DMS 273 (cell line): ENCODE measurements at regions not wholly inside any gene's neighbourhood (a gene's known extent, or its start where the extent isn't known, plus 50 kb on each side); places are given as distances from the start of the nearest gene placed in this dataset.
"Not testable (repeated sequence)": the region's sequence is repeated elsewhere in the genome, so short reads cannot be mapped to it uniquely, and the experiment has no call there.

Experiments used
- DNase-seq: peaks from one replicate; lab custom pipeline; 2025; ENCODE audit not compliant: unreplicated experiment; lab: John Stamatoyannopoulos, UW

DNA sequence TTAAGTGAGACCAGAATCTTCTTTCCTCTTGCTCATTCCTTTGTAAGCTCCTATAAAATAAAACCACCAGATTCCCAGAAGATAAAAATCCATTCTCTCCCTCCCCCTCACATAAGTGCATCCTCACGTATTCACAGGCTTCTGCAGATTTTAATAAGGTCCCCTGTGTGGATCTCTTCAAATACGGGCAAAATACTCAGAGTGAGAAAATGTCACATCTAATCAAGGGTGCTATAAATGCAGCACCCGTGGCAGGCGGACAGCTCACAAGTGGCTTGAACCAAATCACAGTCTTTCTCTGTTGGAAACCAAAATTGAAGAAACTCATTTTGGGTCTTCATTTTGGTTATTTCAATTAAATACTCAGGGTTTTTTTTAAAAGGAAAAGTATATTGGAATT lies 212.9 kb upstream of the CMC1 start:
- no peak for DNase-seq

DNA sequence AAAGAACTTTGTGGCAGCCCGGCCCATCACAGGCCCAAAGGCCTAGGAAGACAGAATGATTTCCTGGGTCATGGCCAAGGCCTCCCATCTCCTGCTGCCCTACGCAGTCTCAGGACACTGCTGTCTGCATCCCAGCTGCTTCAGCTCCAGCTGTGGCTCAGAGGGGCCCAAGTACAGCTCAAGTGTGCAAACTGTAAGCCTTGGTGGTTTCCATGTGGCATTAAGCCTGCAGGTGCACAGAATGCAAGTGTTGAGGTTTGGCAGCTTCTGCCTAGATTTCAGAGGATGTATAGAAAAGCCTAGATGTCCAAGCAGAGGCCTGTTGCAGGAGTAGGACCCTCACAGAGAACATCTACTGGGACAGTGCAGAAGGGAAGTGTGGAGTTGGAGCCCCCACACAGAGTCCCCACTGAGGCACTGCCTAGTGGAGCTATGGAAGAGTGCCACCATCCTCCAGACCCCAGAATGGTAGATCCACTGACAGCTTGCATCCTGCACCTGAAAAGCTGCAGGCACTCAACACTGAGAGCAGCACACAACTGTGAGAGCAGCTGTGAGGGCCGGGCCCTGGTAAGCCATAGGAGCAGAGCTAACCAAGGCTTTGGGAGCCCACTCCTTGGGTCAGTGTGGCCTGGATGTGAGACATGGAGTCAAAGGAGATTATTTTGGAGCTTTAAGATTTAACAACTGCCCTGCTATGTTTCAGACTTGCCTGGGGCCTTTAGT lies 208.2 kb upstream of the CMC1 start:
- no peak for DNase-seq

DNA sequence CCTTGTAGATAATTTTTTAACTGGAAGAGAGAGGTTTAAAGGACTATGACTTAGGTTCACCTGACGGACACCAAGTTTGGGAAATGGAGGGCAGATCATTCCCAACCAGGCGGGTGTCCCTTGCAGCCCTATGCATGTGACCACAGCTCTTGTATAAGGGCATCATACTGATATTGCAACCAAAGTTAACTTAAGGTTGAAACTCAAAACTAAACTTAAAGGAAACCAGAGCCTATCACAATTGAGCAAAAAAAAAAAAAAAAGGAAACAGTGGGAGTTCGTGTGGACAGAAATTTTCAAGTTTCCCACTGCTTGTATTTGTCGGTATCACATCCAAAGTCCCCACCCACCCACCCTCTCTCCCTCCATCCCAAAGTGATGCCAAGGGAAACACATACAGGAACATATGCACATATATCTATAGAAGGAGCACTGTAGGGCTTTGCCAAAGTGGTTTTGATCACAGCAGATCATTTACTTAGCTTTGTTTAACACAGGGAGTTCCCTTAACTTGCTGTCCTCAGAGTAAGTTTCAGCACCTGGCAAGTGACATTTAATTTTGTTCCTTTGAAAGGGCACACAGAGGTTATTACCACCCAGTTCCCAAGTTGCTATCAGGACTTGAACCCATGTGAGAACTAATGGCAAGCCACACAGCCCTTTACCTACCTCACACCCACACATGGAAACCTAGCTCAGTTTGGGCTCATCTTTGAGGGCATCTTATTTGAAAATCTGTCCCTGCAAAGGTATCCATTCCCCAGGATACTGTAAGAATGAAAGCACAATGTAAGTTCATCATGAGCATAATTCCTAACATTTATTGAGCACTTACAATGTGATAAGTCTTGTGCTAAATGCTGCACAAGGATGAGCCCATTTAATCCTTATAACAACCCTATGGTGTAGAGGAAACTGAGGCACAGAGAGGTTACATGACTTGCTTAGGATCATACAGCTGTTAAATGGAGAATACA lies 204.5 kb upstream of the CMC1 start:
- DNase-seq = no peak

DNA sequence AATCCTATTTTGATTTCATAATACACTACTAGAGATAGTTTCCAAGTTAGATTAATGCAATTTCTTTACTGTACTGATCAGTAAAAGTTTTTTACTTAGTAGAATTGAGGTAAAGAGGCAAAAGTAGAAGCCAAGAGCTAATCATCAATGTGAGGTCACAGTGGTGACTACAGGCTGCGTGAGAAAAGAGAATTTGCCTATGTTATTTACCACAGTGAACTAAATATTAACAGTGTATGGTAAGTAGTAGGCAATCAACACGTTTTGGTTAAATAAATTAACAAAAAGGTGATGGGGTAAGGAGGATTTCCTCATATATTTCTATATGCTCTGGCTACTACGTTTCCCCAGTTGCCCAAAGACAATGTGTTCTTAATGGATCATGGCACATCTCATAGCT lies 202.2 kb upstream of the CMC1 start:
- no peak for DNase-seq

- no peak for DNase-seq
Observed at GRCh38 chr3:28039829-28040228, 201.6 kb upstream of the CMC1 start.

DNA sequence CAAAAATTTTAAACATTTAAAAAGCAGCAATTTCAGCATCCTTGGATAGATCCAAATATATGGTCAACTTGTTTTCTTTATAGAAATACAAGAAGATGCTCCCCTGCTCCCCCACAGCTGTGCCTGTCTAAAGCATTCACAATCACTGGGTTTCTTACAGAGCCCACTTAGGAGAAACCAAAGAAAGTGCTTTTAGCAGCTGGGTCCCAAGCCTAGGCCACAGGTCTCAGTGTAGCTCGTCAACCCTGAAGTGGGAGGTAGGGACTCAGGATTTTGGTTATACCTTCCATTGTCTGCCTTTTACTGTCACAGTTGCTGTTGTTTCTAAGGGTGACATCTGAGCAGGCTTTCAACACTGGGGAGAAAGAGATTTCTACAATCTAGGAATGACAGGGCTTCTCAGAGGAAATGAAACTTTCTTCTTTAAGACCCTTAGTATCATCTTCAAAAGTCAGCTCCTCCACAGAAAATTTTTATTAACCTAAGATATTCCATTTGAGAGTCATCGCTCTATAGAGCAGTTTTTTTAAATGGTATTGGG lies 199.3 kb upstream of the CMC1 start:
- DNase-seq = no peak

- no peak for DNase-seq
Observed at GRCh38 chr3:28042707-28043106, 198.7 kb upstream of the CMC1 start.

DNA sequence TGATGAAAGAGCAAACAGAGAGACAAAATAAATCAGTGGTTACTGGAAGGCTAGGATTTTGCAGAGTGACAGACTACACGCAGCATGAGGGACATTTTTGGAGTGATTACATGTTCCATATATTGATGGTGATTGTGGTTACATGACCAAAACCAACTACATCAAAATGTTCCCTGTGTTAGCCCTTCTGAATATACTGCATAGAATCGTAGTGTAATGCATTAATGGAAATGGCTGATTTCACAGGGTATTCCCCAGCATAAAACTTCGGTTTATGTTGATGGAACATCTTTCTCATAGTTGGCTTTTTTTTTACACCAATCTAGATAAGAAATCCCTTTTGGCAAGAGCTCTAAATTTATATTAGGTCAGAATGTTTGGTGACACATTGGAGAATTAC lies 191.3 kb upstream of the CMC1 start:
- no peak for DNase-seq

DNA sequence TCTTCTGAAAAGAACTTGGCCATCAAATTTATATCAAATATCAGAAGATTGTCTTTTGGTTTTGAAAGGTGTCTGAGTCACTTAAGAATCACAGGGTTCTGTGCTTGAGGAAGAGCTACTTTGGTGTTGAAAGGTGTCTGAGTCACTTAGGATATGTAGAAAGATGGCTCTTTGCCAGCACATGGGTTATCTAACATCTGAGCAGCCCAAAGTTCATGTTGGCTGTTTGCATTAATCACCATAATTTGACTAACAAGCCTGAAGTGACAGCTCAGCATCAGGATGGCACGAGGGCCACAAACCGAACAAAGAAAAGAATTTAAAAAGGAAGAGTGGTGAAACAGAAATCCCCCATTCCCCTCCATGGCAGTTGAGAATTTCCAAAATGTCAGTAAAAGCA lies 190.5 kb upstream of the CMC1 start:
- DNase-seq = peak; percentile 27

GRCh38 chr3:28053759-28054158 lies 187.7 kb upstream of the CMC1 start:
- no peak for DNase-seq

DNA sequence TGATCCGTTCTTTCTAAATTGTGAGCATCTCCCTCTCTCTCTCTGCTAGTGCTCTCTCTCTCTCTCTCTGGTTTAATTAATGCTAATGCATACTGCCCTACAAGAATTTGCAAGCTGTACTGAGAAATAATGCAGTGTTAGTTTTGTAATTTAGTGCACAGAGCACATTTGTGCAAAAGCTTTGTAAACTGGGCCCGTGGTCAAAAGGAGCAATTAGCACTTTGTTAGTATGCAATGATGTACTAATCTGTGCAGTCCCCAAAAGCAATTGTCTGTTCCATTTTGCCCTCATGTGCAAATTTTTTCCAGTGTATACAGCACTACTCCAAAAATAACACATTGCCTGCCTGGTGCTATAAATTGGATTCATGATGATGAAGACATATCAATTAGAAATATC lies 184.6 kb upstream of the CMC1 start:
- DNase-seq = no peak

DNA sequence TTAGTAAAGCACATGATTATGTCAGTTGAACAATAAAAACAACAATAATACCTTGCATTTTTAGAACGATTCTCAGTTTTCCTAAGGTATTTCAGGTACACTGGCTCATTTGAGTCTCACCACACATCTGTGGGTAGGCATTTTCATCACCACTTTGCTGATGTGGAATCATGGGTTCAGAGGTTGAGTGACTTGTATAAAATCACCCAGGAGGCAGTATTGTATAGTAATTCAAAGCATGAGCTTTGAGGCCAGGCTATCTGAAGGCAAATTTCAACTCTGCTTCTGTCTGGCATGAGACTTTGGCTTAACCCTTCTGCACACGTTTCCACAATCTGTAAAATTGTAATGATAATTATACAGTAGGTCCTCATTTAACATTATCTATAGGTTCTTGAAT lies 183.9 kb upstream of the CMC1 start:
- DNase-seq = no peak

DNA sequence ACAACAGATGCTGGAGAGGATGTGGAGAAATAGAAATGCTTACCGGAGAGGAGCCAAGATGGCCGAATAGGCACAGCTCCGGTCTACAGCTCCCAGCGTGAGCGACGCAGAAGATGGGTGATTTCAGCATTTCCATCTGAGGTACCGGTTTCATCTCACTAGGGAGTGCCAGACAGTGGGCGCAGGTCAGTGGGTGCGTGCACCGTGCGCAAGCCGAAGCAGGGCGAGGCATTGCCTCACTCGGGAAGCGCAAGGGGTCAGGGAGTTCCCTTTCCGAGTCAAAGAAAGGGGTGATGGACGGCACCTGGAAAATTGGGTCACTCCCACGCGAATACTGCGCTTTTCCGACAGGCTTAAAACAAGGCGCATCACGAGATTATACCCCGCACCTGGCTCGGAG lies 182.2 kb upstream of the CMC1 start:
- not testable (repeated sequence) for DNase-seq

DNA sequence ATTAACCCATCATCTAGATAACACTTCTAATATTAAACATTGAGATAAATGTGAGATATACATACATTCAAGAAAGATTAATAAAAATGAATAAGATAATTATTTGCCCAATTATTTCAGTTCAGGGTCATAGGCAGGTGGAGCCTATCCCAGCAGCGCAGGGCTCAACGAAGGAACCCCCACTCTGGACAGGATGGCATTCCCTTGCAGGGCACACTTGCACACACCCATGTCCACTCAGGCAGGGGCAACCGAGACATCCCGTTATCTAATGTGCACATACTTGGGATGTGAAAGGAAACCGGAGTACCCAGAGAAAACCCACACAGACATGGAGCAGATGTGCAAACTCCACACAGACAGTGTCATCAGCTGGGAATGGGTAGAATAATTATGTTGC lies 175.4 kb upstream of the CMC1 start:
- no peak for DNase-seq

DNA sequence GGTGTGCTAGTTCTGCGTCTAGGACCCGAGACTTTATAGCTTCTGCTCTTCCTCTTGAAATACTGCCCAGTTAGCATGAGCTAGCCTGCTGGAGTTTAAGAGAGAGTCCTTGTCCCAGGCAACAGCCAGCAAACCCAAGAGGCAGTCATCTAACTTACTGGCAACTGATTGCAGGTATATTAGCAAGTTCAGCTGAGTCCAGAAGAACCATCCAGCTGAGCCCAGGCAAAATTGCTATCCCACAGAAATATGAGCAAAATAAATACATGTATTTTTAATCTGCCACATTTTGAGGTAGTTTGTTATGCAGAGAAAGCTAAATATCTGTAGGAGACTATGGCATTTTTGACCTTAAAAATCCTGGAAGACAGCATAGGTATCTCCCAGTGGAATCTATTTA lies 174.4 kb upstream of the CMC1 start:
- no peak for DNase-seq

GRCh38 chr3:28068342-28068741 lies 173.1 kb upstream of the CMC1 start:
- DNase-seq = no peak

DNA sequence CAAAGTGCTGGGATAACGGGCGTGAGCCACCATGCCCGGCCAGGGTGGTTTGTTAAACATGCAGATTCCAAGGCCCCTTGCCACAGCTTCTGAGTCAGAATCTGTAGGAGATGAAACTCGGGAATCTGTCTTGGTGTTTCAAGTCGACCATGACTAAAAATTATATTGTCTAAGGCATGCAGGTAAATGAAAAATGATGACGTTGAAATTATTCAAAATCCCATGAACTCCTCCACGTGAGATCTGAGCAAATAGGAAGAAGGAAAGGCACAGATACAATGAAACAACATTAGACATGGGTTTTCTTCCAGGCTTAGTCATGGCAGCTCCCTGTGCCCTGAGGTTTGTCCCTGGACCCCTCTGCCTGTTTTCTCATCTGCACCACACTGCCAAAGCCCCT lies 172.0 kb upstream of the CMC1 start:
- no peak for DNase-seq

DNA sequence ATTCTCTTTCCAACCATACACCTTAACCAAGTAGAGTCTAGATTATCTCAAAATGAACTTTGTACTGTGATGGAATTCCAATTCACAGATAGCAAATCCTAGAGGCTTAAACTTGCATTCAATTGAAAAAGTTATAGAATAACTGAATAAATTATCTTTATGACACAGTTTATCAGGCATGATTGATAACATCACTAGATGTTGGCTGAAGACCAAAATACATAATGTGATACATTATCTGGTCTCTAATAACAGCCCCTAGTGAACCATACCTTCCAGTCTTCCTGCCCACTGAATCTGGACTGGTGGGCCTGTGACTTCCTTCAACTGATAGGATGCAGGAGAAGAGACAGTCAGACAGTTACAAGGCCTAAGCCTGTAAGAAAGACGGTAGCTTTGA lies 165.2 kb upstream of the CMC1 start:
- no peak for DNase-seq

DNA sequence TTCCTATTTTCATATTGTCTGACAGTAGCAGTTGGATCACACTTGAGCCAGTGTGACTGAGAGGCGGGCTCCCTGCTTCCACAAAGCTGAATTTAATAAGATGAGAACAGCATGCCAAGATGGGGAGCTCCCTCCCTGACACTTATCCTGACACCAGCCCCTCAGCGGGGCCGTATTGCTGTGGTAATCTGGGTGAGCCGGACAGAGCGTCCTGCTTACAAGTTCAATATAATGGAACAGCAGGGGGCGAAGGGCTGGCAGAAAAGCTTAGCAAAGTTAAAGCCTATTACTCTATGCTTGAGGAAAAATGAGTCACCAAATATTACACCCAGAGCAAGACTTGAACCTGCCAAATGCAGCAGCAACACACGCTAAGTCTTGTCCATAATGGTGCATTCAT lies 163.8 kb upstream of the CMC1 start:
- DNase-seq = no peak

- DNase-seq = no peak
Observed at GRCh38 chr3:28078536-28078935, 162.9 kb upstream of the CMC1 start.

GRCh38 chr3:28080716-28081115 lies 160.7 kb upstream of the CMC1 start:
- DNase-seq = no peak

- DNase-seq = no peak
Observed at GRCh38 chr3:28081533-28081947, 159.9 kb upstream of the CMC1 start.
